ENCODE measurements at regions not wholly inside any gene's neighbourhood (a gene's known extent, or its start where the extent isn't known, plus 50 kb on each side); places are given as distances from the start of the nearest gene placed in this dataset.

DNA sequence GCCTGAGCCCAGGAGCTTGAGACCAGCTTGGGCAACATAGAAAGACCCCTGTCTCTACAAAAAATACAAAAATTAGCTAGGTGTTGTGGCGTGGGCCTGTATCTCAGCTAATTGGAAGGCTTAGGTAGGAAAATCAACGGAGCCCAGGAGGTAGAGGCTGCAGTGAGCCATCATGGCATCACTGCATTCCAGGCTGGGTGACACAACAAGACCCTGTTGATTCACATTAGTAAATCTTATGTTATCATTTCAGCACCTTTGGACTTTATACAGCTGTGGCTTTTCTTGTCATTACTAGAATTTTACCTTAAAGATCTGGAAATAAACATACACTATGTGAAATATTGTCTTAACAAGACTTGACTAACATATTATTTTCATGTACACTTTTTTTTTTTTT, 185.0 kb downstream of the ZNF608 start:
- Mint-ChIP-seq H3K36me3 (ENCODE audit: insufficient read depth in 1 of 3, low read depth in 3 of 3) (peaks cover 0 to 5% (median 1%) of the 10 kb centered on the region in 3 experiments; a peak in 2 of 7 replicates), H3K9me3 (peaks cover 0 to 3% of the 10 kb centered on the region in 2 experiments; a peak in 2 of 5 replicates), H3K4me3 (no peak overlapping the region), H3K27ac (no peak overlapping the region), H3K27me3 (ENCODE audit: low read depth) (no peaks in the 10 kb centered on the region), H3K4me1 (no peaks in the 10 kb centered on the region)
- H3K23me2 ChIP-seq (ENCODE audit: insufficient read length, low read depth, low read length, poor library complexity, severe bottlenecking), result no peaks in the 10 kb centered on the region
- WGBS (ENCODE audit: extremely low coverage, insufficient read length, low lambda C conversion rate), result no CpG with 5 or more reads among the region's 2 CpGs
- H3K4me2 ChIP-seq (ENCODE audit: insufficient read depth, insufficient read length, low read length), result no peak overlapping the region
- DNase-seq, result no peak
- no peak overlapping the region for H4K5ac ChIP-seq (ENCODE audit: insufficient read length, low read depth, low read length)
- no peak overlapping the region for H3K9ac ChIP-seq (ENCODE audit: extremely low read depth, insufficient read length, low read length)
- H3K4ac ChIP-seq (ENCODE audit: low read depth, low read length), result no peak overlapping the region
- H3K14ac ChIP-seq (ENCODE audit: insufficient read depth, low read length), result no peak overlapping the region
- TF ChIP-seq, protein P1, sequence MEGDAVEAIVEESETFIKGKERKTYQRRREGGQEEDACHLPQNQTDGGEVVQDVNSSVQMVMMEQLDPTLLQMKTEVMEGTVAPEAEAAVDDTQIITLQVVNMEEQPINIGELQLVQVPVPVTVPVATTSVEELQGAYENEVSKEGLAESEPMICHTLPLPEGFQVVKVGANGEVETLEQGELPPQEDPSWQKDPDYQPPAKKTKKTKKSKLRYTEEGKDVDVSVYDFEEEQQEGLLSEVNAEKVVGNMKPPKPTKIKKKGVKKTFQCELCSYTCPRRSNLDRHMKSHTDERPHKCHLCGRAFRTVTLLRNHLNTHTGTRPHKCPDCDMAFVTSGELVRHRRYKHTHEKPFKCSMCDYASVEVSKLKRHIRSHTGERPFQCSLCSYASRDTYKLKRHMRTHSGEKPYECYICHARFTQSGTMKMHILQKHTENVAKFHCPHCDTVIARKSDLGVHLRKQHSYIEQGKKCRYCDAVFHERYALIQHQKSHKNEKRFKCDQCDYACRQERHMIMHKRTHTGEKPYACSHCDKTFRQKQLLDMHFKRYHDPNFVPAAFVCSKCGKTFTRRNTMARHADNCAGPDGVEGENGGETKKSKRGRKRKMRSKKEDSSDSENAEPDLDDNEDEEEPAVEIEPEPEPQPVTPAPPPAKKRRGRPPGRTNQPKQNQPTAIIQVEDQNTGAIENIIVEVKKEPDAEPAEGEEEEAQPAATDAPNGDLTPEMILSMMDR (conservative IDR thresholded peaks at IDR 0.05), result no peak
- no peak overlapping the region for H2BK5ac ChIP-seq (ENCODE audit: insufficient read length, low read length)
- no peak overlapping the region for H2AFZ ChIP-seq (ENCODE audit: low read length)
- H4K91ac ChIP-seq (ENCODE audit: insufficient read length, low read depth, low read length), result no peak overlapping the region
- H3K27me3 ChIP-seq (ENCODE audit: insufficient read depth, low read length), result no peaks in the 10 kb centered on the region
- H2BK120ac ChIP-seq (ENCODE audit: low read depth, low read length, poor library complexity, severe bottlenecking), result no peak overlapping the region
- H4K8ac ChIP-seq (replicated peaks; ENCODE audit: insufficient read length, low read depth, low read length), result no peak overlapping the region
- no peak overlapping the region for H3K56ac ChIP-seq (ENCODE audit: insufficient read length, low read depth, low read length)
- no peaks in the 10 kb centered on the region for H4K20me1 ChIP-seq (ENCODE audit: control insufficient read depth, insufficient read depth, insufficient read length)
- no peak overlapping the region for H3K23ac ChIP-seq (ENCODE audit: insufficient read length, low read depth, low read length)
- no peaks in the 10 kb centered on the region for H3K79me2 ChIP-seq (ENCODE audit: insufficient read depth, low read length)
- no peak overlapping the region for H2BK12ac ChIP-seq (ENCODE audit: insufficient read length, low read depth, low read length)
- H3K9me3 ChIP-seq (ENCODE audit: control insufficient read depth, low read depth, low read length), result no peaks in the 10 kb centered on the region
- no peak overlapping the region for H3K27ac ChIP-seq (ENCODE audit: insufficient read length, low read depth, low read length)
- no peak overlapping the region for H3T11ph ChIP-seq (ENCODE audit: low read length)
- H2BK15ac ChIP-seq (ENCODE audit: low read depth, low read length), result no peak overlapping the region
- H3K79me1 ChIP-seq (ENCODE audit: insufficient read depth, low read depth, low read length, poor library complexity, severe bottlenecking), result no peaks in the 10 kb centered on the region
- no peaks in the 10 kb centered on the region for H3K4me1 ChIP-seq (ENCODE audit: insufficient read depth, low read length)
- no peak overlapping the region for H2BK20ac ChIP-seq (ENCODE audit: low read depth, low read length, poor library complexity, severe bottlenecking)
- no peak overlapping the region for H2AK5ac ChIP-seq (ENCODE audit: insufficient read length, low read length)
- H3K18ac ChIP-seq (ENCODE audit: insufficient read length, low read depth, low read length), result no peak overlapping the region
